Stimulated activated CD8-positive, alpha-beta memory T cell treated with anti-CD3 and anti-CD28 coated beads, Interleukin-15, amount 100 ng/mL, for 48 hours (primary cell): ENCODE measurements at regions not wholly inside any gene's neighbourhood (a gene's known extent, or its start where the extent isn't known, plus 50 kb on each side); places are given as distances from the start of the nearest gene placed in this dataset.

ENCODE experiments used
- DNase-seq, 2 donors: peaks; one replicate each; pipeline ENCODE4 v3.0.0-alpha.2; 2020; ENCODE audit warnings: low read depth in 2 of 2

GRCh38 chr2:19550750-19551149, 192.3 kb upstream of the OSR1 start:
- no peak for DNase-seq

- no peak for DNase-seq
Observed at GRCh38 chr2:19549821-19550220, 191.4 kb upstream of the OSR1 start.

- DNase-seq: no peak
Observed at GRCh38 chr2:19548116-19548515, 189.7 kb upstream of the OSR1 start.

GRCh38 chr2:19547321-19547720, 188.9 kb upstream of the OSR1 start:
- no peak for DNase-seq

GRCh38 chr2:19545507-19545906, 187.1 kb upstream of the OSR1 start:
- DNase-seq: no peak

GRCh38 chr2:19543663-19544383, 185.4 kb upstream of the OSR1 start:
- DNase-seq: no peak

- no peak for DNase-seq
Observed at GRCh38 chr2:19542796-19543662, 184.6 kb upstream of the OSR1 start.

GRCh38 chr2:19541884-19542283, 183.5 kb upstream of the OSR1 start:
- DNase-seq: no peak

- no peak for DNase-seq
Observed at GRCh38 chr2:19540739-19541525, 182.5 kb upstream of the OSR1 start.

GRCh38 chr2:19538411-19538963, 180.1 kb upstream of the OSR1 start:
- DNase-seq: no peak

- no peak for DNase-seq
Observed at GRCh38 chr2:19536136-19536535, 177.7 kb upstream of the OSR1 start.

- DNase-seq: no peak
Observed at GRCh38 chr2:19532547-19533196, 174.2 kb upstream of the OSR1 start.

- no peak for DNase-seq
Observed at GRCh38 chr2:19529677-19530076, 171.3 kb upstream of the OSR1 start.

- DNase-seq: no peak
Observed at GRCh38 chr2:19527771-19528170, 169.3 kb upstream of the OSR1 start.

GRCh38 chr2:19525313-19525712, 166.9 kb upstream of the OSR1 start:
- DNase-seq: no peak

- no peak for DNase-seq
Observed at GRCh38 chr2:19519045-19519444, 160.6 kb upstream of the OSR1 start.

GRCh38 chr2:19507137-19507536, 148.7 kb upstream of the OSR1 start:
- no peak for DNase-seq

GRCh38 chr2:19505199-19506136, 147.0 kb upstream of the OSR1 start:
- DNase-seq: no peak

- DNase-seq: no peak
Observed at GRCh38 chr2:19504400-19505198, 146.2 kb upstream of the OSR1 start.

GRCh38 chr2:19503915-19504314, 145.5 kb upstream of the OSR1 start:
- DNase-seq: no peak
